A172 (cell line): ENCODE measurements at regions not wholly inside any gene's neighbourhood (a gene's known extent, or its start where the extent isn't known, plus 50 kb on each side); places are given as distances from the start of the nearest gene placed in this dataset.
A peak's percentile ranks its signal among the peaks of the same experiment; 100 is the strongest.
"Not testable (repeated sequence)": the region's sequence is repeated elsewhere in the genome, so short reads cannot be mapped to it uniquely, and the experiment has no call there.

Source experiments
- DNase-seq: peaks from one replicate; pipeline ENCODE4 v3.0.0-alpha.2; 2015; ENCODE audit warnings: low spot score

DNA sequence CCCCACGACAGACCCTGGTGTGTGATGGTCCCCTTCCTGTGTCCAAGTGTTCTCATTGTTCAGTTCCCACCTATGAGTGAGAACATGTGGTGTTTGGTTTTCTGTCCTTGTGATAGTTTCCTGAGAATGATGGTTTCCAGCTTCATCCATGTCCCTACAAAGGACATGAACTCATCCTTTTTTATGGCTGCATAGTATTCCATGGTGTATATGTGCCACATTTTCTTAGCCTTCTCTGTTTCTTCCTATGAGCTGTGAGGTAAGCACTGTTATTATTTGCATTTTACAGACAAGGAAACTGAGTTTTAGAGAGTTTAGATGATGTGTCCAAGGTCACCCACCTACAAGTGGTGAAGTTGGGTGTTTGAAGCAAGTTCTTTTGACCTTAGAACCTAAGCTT, 51.1 kb upstream of the BNC1 start:
- not testable (repeated sequence) for DNase-seq

GRCh38 chr15:83339396-83339795, 54.9 kb upstream of the BNC1 start:
- DNase-seq, result no peak

GRCh38 chr15:83340087-83340486, 55.6 kb upstream of the BNC1 start:
- no peak for DNase-seq

GRCh38 chr15:83346342-83346741, 61.9 kb upstream of the BNC1 start:
- no peak for DNase-seq

DNA sequence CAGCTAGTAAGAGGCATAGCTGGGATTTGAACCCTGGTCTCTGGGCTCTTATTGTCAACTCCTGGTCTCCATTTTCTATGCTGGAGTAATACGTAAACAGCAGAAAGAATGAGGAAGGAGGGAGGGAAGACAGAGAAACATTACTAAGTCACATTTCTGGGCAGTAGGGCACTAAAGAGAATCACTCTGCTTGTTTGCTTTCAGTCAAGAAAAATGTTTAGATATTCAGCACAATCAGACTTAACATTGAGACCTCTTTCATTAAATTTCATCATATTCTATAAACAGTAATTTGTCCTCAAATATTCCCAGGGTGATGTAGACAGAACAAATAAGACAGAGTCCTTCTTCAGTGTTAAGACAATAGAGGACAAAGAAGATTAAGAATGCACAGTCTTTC, 67.7 kb upstream of the BNC1 start:
- no peak for DNase-seq

DNA sequence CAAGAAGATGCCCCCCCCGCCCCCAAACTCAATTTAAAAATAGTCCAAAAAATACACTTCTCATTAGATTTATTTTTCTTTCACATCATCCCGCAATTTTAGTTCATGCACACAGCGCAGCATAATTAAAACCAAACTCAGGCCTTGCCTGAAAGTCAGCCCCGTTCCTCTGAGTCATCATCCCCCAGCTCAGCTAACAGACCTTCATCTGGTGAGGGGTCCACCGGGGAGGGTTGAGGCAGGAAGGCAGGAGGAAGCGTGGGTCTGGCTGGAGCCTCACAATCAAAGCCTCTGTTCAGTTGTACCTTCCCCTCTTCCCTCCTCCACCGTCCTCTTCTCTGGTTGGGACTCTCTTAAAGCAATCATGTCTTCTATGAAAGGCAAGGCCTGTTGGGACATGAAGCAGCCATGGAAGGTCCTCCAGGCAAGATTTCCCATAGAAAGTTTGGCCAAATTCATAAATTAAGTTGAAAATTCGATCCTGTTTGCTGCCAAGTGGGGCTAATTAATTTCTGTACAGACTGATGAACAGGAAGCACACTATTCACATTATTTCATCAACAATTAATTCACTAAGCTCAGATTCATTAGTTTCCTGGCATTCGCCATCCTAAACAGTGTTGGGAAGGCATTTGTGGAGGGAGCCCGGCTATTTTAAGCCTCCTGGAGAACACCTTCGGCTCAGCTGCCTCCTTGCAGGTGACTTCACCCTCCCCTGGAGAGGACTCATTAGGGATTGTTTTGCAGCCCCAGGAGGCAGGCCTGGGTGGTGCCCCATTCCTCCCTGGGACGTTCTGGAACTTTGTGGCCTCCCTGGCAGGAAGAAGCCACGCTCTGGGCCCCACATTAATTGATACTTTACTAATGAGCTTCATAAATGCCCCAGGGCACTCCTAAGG, 72.3 kb upstream of the BNC1 start:
- no peak for DNase-seq

- DNase-seq, result no peak
Observed at GRCh38 chr15:83358972-83359564, 74.6 kb upstream of the BNC1 start.

- DNase-seq, result no peak
Observed at GRCh38 chr15:83362706-83363105, 78.2 kb upstream of the BNC1 start.

- no peak for DNase-seq
Observed at GRCh38 chr15:83364501-83364900, 80.0 kb upstream of the BNC1 start.

DNA sequence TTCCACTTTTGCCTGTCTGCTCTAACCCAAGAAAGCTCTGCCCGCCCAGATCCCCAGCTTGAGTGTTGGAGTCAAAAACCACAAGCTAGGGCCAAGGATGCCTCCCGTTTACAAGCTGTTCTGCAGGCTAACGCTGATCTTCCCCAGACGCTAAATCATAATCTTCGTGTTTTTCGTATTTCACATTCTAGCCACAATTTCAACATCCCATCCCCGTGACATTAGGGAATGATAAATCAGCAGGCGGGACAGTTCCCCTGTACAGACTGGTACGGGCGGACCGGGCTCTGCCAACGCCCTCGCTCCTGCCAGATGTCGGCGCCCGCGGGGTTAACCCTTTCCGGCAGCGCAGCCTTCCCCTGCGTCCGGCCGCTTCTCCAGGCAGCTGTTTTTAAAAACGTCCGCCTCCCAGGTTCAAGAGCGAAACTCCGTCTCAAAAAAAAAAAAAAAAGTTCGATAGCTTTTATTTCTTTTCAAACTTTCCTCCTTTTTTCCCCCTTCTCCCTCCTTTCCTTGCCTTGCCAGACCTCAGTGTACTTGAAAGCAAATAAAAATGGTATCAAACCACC, 81.0 kb upstream of the BNC1 start:
- DNase-seq, result peak; percentile 61

DNA sequence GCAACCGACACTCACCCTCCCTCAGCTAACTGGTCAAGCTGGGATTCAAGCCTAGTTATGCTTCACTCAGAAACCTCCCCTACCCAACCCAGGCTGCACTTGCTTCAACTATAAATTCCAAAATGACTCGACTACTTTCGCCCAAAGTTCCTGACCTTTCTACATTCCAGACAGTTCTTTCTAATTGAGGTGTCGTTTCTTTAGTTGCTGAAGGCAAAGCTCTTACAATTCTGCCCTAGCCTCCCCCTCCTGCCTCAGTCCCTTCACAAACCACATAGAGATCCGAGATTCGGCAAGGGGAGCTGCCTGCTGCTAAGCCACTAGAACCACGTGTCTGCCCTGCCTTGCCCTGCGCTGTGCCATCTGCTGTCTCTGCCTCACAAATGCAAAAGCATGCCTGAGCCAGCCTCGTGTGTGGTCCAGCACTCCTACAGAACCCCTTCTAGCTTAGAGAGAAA, 74.7 kb upstream of the SH3GL3 start:
- peak; percentile 62 for DNase-seq

GRCh38 chr15:83378921-83379578, 68.1 kb upstream of the SH3GL3 start:
- no peak for DNase-seq

- DNase-seq, result peak; percentile 93
Observed at GRCh38 chr15:83379579-83379959, 67.6 kb upstream of the SH3GL3 start.

- DNase-seq, result peak; percentile 91
Observed at GRCh38 chr15:83380059-83380458, 67.1 kb upstream of the SH3GL3 start.

- DNase-seq, result peak; percentile 78
Observed at GRCh38 chr15:83380682-83381081, 66.5 kb upstream of the SH3GL3 start.

DNA sequence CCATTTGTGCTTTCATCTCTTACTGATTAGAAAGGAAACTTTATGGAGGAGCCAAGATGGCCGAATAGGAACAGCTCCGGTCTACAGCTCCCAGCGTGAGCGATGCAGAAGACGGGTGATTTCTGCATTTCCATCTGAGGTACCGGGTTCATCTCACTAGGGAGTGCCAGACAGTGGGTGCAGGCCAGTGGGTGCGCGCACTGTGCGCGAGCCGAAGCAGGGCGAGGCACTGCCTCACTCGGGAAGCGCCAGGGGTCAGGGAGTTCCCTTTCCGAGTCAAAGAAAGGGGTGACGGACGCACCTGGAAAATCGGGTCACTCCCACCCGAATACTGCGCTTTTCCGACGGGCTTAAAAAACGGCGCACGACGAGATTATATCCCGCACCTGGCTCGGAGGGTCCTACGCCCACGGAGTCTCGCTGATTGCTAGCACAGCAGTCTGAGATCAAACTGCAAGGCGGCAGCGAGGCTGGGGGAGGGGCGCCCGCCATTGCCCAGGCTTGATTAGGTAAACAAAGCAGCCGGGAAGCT, 63.5 kb upstream of the SH3GL3 start:
- not testable (repeated sequence) for DNase-seq

- no peak for DNase-seq
Observed at GRCh38 chr15:83396101-83396500, 51.0 kb upstream of the SH3GL3 start.
